Stimulated activated CD8-positive, alpha-beta memory T cell treated with anti-CD3 and anti-CD28 coated beads, Interleukin-12 subunit alpha, Interleukin-12 subunit beta, amount 100 ng/mL, for 24 hours (primary cell): ENCODE measurements at regions not wholly inside any gene's neighbourhood (a gene's known extent, or its start where the extent isn't known, plus 50 kb on each side); places are given as distances from the start of the nearest gene placed in this dataset.

ENCODE experiments used
- DNase-seq: peaks from one replicate; pipeline ENCODE4 v3.0.0-alpha.2; 2020; ENCODE audit errors: extremely low read depth

DNA sequence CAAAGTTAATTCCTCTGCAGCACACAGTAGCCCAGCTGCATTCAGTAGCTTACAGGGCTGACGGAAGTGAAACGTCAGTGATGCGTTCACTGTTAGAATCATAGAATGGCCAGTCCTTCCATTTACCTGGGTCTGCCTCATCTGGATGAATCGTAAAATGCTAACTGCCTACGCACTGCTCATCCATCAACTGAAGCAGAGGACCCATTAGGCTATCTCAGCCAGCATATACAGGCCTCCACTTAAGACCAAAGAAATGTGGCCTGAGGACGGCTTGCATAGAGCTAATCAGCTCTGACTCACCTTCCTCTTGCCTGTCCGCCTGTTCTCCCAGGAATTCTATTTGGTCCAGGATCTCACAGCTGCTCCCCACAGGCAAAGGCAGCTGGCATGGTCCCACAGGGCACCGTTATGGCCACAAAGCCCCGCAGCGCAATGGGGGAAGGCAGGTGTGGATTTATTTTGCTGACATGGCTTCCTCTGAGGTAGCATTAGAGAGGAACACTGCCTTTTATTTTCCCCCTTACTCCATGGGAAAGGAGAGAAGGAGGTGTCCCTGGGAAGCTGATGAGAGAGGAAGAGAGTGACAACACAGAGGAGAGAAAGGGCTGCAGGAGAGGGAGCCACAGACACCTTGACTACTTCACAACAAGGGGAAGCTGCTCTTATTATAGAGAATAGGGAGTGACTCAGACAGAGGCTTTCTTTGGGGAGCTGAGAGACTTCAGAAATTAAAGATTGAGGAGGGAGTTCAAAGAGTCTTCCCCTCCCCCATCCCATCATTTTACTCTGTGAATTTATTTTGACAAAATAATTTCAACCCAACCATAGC, 177.6 kb downstream of the HHIPL2 start:
- no peak for DNase-seq

DNA sequence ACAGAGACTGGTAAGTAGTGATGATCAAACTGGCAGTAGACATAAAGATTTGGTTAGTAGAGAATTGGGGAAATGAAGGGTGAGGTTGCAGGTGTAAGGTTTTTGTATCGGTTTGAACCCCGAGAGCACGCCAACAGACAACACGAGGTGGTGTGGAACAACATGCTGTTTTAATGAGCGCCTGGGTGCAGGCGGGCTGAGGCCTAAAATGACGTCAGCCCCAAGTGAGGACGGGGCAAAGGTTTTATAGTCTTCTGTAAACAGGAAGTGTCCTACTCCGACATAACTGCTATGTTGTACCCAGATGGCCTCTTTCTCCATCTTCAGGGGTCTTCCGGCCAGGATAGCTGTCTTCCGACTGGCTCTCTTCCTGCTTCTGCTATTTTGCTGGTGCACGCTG, 178.8 kb downstream of the HHIPL2 start:
- DNase-seq, result no peak

DNA sequence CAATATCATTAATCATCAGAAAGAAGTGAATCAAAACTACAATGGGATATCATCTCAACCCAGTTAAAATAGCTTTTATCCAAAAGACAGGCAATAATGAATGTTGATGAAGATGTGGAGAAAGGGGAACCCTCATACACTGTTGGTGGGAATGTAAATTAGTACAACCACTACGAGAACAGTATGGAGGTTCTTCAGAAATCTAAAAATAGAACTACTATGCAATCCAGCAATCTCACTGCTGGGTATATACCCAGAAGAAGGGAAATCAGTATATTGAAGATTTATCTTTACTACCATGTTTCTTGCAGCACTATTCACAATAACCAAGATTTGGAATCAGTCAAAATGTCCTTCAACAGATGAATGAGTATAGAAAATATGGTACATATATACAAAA, 189.8 kb downstream of the HHIPL2 start:
- no peak for DNase-seq

DNA sequence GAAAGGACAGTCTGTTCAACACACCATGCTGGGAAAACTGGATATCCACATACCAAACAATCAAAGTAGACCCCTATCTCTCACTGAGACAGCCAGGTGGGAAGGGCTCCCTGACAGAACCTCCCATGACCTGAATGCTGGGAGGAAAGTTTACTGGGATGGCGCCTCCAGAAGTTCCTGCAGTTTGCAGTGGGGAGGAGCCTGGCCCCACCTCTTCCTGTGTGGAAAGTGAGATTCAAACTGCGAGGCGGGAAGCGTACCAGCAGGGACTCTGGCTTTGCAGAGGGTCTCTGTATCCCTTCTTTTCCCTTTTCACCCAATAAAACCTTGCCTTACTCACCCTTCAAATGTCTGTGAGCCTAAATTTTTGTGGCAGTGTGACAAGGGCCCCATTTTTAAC, 190.7 kb downstream of the HHIPL2 start:
- no peak for DNase-seq

DNA sequence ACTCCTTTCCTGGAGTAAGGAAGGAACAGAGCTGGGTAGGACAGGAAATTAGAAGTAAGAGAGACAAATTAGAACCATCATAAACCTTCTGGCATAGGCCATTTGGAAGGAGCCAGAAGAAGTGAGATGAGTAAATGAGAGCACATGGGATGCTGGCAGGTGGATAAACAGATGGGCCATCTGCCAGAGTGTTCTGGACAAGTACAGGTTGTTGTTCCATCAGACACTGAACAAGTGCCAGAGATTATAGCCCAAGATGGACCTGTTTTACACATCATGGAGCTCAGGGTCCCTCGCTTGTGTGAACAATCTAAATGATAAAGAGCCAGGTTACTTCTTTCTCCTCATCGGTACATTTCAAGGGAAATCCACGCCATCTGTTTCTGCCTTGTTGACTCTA, 200.3 kb downstream of the HHIPL2 start:
- DNase-seq, result no peak

DNA sequence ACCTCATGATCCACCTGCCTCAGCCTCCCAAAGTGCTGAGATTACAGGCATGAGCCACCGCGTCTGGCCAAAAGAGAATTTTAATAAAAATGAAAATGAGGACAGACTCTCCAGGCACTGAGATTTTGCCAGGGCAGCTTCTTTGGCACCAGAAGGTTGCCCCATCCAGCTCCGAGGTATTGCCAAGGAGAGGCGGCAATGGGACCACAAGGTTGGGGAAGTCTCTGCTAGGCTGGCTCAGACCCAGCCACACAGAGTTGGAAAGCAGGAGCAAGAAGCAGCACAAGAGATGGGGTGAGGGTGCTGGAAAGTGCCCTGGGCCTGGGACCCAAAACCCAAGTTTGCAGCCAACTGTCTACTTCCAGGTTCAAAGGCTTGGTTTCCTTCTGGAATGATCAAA, 200.9 kb downstream of the HHIPL2 start:
- DNase-seq, result no peak

DNA sequence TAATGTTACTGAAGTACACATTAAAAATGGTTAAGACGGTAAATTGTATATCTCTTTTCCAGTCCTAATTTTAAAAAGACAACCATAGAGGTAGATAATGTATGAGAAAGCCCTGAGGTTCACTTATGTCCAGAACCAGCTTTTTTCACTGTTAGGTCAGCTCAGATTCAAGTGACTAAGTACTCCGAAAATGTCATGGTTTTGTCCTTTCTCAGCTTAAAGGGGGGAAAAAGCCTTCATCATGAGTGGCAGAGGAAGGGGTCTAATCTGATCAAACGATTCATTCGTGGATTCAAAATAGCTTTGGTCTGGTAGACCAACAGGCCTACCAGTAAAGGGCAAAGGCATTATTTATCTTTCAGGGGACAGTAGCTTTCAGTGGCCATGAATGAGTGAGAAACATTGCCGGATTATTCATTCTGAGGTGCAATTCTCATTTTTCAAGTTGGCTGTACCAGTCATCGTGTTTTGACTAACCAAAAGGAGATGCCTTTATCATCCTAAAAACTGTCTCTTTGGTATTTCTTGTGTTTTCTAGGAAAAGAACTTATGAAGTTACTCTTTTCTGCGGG, 208.4 kb downstream of the HHIPL2 start:
- DNase-seq, result no peak

DNA sequence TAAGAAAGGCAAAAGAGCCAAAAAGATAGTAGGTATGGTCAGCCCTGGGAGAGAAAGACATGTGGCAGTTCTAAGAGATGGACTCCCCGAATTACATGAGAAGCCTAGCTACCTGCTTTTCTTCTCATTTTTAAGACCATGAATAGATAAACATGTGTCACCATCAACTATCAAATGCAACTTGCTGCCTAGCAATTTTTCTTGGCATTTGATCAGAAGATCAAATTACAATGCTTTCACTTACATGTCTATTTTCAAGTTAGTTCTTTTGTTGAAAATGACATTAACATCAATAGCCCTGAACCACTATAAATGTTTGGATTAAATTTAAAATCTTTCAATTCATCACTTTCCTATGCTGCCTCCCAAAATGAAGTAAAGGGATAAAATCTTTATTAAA, 212.3 kb downstream of the HHIPL2 start:
- no peak for DNase-seq

DNA sequence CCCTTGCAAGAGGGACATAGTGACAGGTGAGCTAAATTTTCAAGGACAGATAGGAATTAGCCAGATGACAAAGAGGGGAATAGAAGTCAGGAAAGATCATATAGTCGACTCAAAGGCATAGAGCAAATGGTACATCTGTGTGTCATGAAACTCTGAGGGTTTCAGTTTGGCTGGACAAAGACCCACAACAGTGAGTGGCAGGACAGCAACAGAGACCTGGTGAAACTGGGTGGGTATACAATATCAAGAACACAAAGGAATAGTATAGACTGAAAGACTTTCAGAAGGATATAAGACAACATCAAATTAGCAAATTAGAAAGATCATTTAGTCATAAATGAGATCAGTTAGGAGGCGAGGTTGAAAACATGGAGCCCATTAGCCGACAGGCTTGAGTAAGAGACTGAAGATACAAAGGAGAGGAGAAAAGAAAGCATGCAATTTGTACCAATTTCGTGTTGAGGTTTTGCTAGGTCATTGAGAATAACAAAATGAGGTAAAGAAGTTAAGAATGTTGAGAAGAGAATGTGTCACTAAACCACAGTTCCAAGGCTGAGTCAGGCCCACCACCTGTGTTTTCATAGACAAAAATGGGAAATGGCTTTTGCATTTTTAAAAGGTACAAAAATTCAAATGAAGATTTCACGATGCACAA, 213.8 kb downstream of the HHIPL2 start:
- DNase-seq, result no peak

DNA sequence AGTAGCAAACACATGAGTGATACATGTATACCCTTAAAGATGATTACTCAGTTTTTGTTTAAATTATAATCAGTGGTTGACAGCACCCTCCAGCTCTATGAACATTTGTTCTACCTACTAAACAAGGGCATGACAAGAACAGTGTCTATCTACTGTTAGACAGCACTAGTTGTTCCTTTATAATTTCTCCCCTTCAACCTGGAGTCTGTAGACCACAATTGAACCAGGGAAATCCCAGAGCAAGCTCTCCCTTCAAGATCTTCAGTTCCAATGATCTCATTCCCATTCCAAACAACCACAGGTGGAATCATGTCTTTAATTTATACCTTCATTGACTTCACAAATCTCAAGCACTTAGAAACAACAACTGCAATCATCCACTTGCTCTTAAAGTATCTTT, 216.1 kb downstream of the HHIPL2 start:
- DNase-seq, result no peak

DNA sequence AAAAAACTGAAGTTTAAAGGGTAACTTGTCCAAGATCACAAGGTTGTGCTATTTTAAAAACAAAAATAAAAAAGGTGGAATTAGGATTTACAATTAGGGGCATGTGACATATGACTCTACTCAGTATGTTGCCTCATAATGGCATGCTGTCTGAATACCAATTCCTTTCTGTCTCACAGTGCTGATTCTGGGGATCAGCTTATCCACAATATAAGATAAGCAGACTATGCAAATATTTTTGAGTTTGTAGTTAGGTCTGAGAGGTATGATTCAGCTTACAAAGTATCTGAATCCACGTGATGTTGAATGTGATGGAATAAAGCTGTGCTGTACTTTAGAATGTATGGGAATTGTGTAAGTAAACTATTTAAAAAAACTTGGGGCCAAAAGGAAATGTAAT, 216.6 kb downstream of the HHIPL2 start:
- DNase-seq, result no peak

DNA sequence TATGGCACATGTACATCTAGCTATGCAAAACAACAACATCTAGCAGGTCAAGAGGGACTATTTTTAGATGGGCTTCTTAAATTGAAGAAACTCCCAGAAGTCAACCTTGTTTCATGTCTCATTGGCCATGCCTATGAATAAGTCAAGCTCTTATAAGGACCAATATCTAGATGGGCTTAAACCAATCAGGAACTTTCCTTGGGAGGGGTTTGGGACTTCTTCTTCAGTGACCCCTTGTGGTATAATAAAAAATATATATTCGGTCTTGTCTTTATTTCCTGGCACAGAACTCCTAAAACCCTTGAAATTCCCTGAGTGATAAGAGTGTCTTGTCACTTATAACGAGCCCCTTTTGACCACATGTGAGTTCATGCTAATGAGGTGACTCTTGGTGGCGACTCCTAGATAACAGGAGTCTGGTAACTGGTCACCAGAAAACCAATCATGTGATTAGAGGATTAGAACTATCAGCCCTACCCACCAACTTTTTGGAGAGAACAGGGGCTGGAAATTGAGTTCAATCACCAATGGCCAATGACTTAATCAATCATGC, 218.3 kb downstream of the HHIPL2 start:
- DNase-seq, result no peak

DNA sequence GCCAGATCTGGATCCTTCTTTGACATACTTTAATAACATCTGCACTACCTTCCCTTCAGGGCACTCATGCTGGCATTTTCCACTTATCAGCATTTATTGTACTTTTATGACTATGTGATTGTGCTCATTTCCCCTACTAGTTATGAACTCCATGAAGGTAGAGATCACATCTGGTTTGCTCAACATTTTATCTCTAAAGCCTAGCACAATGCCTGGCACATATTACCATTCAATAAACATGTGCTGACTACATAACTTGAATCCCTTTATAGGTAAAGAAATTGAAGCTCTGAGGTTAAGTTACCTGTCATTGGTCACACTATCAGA, 221.2 kb downstream of the HHIPL2 start:
- DNase-seq, result no peak

DNA sequence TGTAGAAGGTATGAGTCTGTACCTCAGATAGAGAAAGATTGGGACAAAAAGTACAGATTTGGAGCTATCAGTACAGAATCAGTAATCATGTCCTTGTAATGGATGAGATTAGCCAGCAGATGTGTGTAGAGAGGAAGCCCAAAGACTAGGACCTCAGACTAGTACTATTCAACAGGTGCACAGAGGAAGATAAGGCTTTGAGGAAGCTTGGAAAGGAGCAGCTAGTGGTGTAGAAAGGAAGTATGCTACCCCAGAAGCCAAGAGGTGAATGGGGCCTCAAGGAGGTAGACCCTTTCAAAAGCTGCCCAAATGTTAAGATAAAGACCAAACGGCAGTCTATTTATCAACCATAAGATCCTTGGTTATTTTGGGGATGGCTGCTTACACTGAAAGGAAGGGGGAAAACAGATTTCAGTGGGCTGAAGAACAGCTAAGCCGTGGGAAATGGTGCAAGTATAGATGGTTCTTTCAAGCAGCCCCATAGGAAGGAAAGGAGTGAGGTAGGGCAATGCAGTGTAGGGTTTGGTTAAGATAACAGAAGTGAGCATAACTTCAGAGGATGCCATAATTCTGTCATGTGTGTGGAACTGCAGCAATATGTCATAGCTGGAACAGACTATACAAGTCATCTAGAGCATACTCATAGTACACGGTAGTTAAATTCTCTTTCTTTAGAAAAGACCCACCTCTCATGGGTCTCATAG, 221.7 kb downstream of the HHIPL2 start:
- no peak for DNase-seq

DNA sequence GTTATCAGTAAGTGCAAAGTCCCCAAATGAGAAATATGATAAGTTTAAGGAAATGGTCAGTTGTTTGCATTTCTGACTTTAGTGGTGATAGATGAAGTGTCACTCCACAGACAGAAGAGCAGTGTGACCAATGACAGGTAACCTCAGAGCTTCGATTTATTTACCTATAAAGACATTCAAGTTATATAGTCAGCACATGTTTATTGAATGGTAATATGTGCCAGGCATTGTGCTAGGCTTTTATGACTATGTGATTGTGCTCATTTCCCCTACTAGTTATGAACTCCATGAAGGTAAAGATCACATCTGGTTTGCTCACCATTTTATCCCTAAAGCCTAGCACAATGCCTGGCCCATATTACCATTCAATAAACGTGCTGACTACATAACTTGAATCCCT, 222.4 kb downstream of the HHIPL2 start:
- no peak for DNase-seq

DNA sequence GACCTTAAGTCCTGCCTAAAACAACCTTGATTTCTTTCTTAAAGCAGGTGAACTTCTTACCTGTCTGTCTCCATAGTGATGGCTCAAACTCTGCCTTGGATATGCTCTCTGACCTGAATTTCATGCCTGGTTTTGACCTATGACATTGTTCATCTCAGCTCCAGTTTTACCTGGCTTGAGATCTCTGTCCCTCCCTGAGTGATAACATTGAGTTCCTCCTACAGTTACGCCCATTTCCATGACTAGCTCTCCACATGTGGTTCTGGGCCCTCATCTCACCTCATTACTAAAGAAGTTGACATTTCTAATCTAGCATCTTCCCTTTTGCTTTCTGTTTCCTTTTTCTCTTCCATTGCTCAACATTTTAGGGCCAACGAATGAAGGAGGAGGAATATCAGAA, 233.1 kb downstream of the HHIPL2 start:
- DNase-seq, result no peak

DNA sequence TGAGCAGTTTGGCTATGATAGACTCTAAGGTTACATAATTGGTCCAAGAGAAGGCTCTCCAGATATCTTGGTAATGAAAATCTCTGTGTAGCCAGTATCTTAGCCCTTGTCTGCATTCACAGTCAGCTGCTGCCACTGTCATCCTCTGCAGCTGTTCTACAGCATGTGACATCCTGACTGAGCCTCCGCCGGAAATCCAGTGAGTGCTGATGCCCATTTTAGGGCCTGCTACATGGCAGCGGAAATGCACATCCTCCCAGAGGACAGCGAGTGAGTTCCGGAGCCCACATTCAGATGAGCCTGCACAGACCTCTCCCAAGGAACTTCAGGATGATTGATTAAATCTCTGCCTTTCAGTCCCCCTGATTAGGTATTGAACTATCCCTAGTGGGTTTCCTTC, 237.1 kb downstream of the HHIPL2 start:
- no peak for DNase-seq

DNA sequence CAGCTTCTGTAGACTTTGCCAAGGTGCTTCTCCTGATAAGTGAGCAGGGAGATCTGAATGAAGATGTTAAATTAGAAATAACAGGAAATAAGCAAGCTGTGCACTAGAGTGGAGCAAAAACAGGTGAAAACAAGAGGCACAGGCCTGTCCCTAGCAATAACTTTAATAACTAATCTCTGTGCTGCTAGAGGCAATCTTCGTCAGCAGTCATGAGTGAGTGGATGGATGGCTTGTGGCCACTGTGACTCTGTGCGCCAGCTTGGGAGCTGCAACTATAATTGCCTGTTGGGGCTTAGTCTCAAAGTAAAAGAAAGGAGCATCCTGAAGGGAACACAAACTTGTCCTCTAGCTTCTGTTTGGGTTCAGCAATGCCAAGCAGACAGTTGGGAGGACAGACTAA, 240.3 kb downstream of the HHIPL2 start:
- no peak for DNase-seq

DNA sequence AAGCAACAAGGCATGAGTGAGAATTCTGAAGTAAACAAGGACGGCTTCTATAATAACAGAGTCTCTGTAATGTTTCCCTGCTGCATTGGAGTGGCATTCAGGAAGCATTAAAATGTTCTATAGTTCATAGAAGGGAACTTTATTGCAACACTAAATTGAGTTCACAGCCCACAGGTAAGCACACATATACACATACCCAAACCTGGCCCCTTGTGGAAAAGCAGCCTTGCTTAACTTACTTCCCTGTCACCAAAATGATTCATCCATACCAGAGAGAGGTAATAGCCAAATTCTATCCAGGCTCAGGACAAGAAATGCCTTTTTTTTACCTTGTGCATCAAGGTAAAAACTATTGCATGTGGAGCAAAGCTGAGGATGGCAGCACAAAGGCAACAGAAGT, 241.4 kb downstream of the HHIPL2 start:
- no peak for DNase-seq

DNA sequence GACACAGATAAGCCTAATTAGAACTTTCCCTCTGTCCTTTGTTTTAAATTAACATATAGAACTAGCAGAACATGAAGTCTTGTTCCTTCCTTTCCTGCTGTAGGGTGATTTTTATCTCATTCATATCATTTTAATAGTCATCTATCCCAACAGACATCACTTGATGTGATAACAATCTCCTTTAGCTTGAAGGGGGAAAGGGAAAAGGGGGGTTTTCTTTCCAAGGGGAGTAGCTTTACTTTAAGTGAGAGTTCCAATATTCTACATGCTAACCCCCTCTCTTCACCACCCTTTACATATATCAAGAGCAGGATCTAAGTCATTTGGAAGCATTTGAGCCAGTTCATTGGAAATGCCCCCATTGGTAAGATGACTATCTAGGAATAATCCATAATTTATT, 241.9 kb downstream of the HHIPL2 start:
- DNase-seq, result no peak

DNA sequence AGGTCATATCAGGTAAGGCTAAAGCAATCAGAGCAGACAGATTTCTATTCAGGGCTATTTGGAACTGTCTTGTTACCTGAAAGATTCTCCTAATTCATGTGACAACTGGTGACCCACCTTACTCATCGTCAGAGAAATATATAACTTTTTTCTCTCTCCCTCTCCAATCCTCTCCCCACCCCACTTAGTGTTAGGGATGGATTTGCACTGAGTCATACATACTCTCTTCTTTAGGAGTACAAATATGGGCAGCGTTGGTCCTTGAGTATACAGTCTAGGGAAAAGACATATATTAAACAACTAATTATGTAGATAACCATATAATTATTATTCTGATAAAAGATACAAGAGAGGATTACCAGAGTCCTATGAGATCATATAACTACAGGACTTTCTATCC, 246.3 kb downstream of the HHIPL2 start:
- no peak for DNase-seq

DNA sequence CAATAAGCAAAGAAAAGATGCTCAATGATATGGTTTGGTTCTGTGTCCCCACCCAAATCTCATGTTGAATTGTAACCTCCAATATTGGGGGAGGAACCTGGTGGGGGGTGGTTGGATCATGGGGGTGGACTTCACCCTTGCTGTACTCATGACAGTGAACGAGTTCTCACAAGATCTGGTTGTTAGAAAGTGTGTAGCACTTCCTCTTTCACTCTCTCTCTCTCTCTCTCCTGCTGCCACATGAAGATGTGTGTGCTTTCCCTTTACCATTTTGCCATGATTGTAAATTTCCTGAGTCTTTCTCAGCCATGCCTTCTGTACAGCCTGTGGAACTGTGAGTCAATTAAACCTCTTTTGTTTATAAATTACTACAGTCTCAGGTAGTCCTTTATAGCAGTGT, 248.4 kb downstream of the HHIPL2 start:
- no peak for DNase-seq

DNA sequence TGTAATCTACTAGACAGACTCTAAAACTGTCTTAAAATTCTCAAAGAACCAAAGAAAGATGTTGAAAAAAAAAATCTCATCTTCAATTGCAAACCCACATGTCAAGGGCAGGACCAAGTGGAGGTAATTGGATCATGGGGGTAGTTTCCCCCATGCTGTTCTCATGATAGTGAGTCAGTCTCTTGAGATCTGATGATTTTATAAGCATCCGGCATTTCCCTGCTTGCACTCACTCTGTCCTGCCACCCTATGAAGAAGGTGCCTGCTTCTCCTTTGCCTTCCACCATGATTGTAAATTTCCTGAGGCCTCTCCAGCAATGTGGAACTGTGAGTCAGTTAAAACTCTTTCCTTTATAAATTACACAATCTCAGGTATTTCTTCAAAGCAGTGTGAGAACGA, 257.0 kb downstream of the HHIPL2 start:
- DNase-seq, result no peak
